Jurkat, Clone E6-1 (cell line): ENCODE measurements at regions not wholly inside any gene's neighbourhood (a gene's known extent, or its start where the extent isn't known, plus 50 kb on each side); places are given as distances from the start of the nearest gene placed in this dataset.
"Not testable (repeated sequence)": the region's sequence is repeated elsewhere in the genome, so short reads cannot be mapped to it uniquely, and the experiment has no call there.

Source experiments
- DNase-seq: peaks from one replicate; pipeline ENCODE4 v3.0.0-alpha.2; 2011; ENCODE audit warnings: low read depth, low spot score
- H3K4me3 ChIP-seq: 2 replicates; pipeline ENCODE4 v1.5.1; 2011; ENCODE audit warnings: mild to moderate bottlenecking, low read length, control low read depth, moderate library complexity

DNA sequence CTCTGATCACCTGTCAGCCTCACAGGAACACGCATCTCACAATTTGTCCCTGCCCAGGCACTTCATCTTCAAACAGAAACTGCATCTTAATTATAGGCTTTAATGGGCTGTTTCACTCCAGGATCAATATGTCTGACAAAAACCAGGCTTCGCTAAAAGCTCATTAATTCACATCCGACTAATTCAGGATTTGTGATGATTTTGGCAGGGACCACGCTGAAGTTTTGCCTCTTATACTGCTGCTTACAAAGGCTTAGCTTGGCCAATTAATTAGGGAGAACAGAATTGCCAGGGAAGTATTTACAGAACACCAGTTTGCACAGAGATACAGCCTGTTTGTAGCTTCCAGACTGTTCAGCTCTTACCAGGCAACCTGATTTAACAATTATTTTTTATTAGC, 541.0 kb upstream of the SPTLC3 start:
- no peak overlapping the region for H3K4me3 ChIP-seq
- DNase-seq = no peak

- DNase-seq = no peak
- H3K4me3 ChIP-seq = no peak overlapping the region
These were observed 526.1 kb upstream of the SPTLC3 start for GRCh38 chr20:12482661-12483060.

- DNase-seq = no peak
- H3K4me3 ChIP-seq = no peak overlapping the region
These were observed 506.3 kb upstream of the SPTLC3 start for GRCh38 chr20:12502443-12502842.

DNA sequence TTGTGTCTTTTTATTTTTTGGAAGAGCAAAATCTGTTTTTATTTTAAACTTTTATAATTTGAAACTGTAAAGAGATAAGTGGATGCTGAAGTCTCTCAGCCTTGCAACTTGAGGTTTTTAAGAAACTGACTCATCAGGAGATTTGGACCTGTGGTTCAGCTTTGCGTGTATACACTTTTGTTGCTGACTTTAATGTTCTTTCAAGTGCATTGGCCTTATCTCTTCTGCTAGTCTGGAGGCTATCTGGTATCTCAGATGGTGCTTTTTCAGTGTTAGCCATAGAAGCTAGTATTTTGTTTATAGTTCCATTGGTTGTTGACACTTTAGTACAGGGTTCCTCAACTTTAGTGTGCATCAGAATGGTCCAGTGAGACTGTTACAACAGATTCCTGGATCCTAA, 504.0 kb upstream of the SPTLC3 start:
- H3K4me3 ChIP-seq = no peak overlapping the region
- no peak for DNase-seq

DNA sequence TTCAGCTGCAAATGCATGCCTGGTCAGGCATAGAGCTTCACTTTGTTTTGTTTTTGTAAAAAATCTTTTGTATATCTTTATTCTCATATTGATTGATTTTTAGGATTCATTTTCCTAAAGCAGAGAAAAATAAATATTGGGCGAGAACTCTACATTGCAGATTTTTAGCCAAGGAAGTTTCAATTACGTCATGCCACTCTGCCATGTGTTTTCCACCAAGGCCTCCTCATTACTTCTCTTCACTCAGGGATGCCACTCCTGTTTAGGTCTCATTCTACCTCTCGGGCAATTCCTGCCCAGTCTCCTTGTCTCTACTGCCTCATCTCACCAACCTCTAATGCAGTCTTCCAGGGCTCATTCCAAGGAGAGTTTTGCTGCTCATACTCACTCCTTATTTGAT, 497.3 kb upstream of the SPTLC3 start:
- no peak overlapping the region for H3K4me3 ChIP-seq
- no peak for DNase-seq

GRCh38 chr20:12512755-12513154, 496.0 kb upstream of the SPTLC3 start:
- no peak overlapping the region for H3K4me3 ChIP-seq

DNA sequence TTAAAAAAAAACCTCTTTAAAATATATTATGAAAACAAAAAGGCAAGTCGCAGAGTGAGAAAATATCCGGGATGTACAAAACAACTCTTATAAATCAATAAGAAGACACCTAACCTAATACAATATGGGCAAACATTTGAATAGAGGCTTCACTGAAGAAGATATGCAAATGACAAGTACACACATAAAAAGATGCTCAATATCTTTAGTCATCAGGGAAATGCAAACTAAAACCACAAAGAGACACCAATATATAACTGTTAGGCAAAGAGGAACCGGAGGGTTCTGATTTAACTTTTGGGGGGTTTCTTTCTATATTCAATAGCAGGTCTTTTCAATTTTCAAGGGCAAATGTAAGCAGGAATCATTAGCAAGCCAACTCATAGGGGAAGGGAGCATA, 480.7 kb upstream of the SPTLC3 start:
- no peak overlapping the region for H3K4me3 ChIP-seq
- no peak for DNase-seq

More at GRCh38 chr20:12512755-12513154, 496.0 kb upstream of the SPTLC3 start:
- DNase-seq = no peak

DNA sequence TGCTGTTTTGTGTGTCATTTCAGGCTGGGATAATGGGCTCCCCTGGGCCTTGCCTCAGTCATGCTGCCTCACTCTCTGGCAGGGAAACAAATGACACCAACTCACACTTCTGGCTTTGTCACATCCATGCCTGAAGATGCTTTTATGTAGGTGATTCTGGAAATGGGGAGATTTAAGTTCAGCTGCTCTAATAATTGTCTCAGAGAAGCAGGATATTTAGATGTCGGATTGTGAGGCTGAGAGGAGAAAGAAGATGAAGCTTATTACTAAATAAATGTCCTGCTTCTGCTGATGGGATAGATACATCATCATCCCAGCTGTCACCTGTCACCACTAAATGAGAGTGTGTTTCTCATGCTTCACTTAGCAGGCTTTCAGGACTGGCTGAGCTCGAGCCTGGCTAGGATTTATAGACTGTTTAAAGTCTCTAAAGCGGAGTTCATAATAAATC, 480.2 kb upstream of the SPTLC3 start:
- no peak overlapping the region for H3K4me3 ChIP-seq

DNA sequence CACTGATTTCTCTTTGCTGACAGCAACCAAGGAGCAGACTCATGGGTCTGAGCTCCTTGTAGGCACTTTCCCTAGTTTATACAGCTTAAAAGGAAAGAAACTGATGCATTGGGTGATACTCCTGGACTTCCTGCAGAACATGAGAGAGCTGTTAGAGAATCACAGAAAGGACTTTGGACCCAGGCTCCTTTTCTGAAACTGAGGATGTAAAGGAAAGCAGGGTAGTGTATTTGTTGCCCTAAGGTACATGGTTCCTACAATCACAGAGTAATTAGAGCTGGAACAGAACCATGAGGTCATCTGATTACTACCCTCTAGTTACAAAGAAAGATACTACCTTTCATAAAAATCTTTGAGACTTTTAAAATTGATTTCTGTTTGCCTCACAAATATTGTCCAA, 477.1 kb upstream of the SPTLC3 start:
- DNase-seq = no peak
- H3K4me3 ChIP-seq = no peak overlapping the region

More for the DNA sequence above, 480.2 kb upstream of the SPTLC3 start:
- no peak for DNase-seq

- no peak for DNase-seq
These were observed 473.5 kb upstream of the SPTLC3 start for GRCh38 chr20:12535316-12535715.

GRCh38 chr20:12535770-12536169, 473.0 kb upstream of the SPTLC3 start:
- no peak overlapping the region for H3K4me3 ChIP-seq
- DNase-seq = no peak

More at GRCh38 chr20:12535316-12535715, 473.5 kb upstream of the SPTLC3 start:
- H3K4me3 ChIP-seq = no peak overlapping the region

DNA sequence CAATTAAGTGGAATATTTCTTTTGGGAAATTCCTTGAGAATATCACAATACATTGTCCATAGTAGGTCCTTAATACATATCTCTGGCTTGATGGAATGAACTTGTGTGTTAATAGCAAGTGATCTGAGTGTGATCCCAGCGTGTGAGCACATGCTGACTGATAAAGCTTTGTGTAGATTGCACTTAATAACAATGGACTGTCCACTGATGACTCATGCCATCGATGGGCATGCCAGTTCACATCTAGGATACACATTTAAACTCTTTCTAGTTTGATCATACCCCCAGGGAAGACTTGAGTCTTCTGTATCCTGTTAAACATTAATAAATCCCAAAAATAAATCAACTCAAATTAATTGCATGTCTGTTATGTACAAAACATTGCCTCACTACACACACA, 454.3 kb upstream of the SPTLC3 start:
- no peak overlapping the region for H3K4me3 ChIP-seq
- no peak for DNase-seq

- no peak overlapping the region for H3K4me3 ChIP-seq
- no peak for DNase-seq
These were observed 453.4 kb upstream of the SPTLC3 start for GRCh38 chr20:12555369-12555768.

GRCh38 chr20:12555849-12556248, 452.9 kb upstream of the SPTLC3 start:
- not testable (repeated sequence) for DNase-seq, H3K4me3 ChIP-seq

DNA sequence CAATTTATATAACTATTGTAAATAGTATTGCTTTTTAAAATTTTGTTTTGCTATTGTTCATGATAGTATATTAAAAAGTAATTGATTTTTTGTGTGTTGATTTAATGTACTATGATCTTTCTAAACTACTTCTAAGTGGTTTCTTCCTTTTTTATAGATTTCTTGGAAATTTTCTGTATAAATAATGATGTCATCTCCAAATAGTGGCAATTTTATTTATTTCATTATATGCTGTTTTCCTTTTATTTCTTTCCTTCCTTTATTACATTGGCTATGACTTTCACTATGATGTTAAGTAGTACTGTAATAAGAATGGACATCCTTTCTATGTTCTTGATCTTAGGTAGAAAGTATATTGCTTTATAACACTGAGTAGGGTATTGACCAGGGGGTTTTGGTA, 451.5 kb upstream of the SPTLC3 start:
- no peak for DNase-seq
- no peak overlapping the region for H3K4me3 ChIP-seq

- no peak overlapping the region for H3K4me3 ChIP-seq
- no peak for DNase-seq
These were observed 443.8 kb upstream of the SPTLC3 start for GRCh38 chr20:12564979-12565378.

DNA sequence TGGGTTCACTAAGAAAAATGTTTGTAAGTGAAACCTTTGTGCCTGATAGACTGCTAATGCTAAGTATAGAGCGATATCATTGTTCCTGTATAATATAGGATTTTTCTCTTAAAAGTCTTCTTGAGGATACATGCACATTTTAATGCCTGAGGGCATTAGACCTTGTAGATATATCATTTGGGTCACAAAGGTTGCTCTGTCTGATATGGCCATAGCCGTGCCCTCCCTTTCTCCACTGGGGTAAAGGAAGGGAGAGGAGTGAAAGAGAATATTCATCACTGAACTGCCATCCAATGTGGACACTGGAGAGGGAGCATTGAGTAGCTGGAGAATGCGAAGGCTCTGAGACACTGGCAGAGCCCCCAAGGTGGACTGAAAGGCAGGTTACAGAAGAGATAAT, 442.2 kb upstream of the SPTLC3 start:
- DNase-seq = no peak

GRCh38 chr20:12570371-12570770, 438.4 kb upstream of the SPTLC3 start:
- H3K4me3 ChIP-seq = no peak overlapping the region
- peak; percentile 14 for DNase-seq

More for the DNA sequence above, 442.2 kb upstream of the SPTLC3 start:
- no peak overlapping the region for H3K4me3 ChIP-seq

GRCh38 chr20:12573442-12573841, 435.3 kb upstream of the SPTLC3 start:
- no peak overlapping the region for H3K4me3 ChIP-seq
- DNase-seq = no peak

- DNase-seq = no peak
- H3K4me3 ChIP-seq = no peak overlapping the region
These were observed 433.2 kb upstream of the SPTLC3 start for GRCh38 chr20:12575352-12576095.

DNA sequence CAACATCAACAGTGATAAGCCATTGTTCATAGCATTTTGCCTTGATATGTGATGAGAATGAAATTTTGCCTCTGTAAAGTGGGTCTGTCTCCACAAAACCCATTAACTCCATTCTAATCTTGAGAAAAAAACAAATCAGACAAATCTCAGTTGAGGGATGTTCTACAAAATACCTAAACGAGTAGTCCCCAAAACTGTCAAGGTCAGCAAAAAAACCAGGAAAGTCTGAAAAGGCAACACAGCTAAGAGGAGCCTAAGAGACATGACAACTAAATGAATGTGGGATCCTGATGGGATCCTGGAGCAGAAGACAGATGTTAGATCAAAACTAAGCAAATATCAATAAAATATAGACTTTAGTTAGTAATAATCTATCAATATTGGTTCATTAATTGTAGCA, 431.6 kb upstream of the SPTLC3 start:
- DNase-seq = no peak
- no peak overlapping the region for H3K4me3 ChIP-seq
